ENCODE measurements at regions not wholly inside any gene's neighbourhood (a gene's known extent, or its start where the extent isn't known, plus 50 kb on each side); places are given as distances from the start of the nearest gene placed in this dataset.

- TF ChIP-seq POLR2AphosphoS5 (IDR thresholded peaks at IDR 0.05; ENCODE audit: low read depth, low read length): no peak
- no peak for TF ChIP-seq REST (IDR thresholded peaks at IDR 0.05; ENCODE audit: insufficient read depth in 1 of 2, low read depth in 2 of 2, low read length in 2 of 2)
- TF ChIP-seq SIN3A (IDR thresholded peaks at IDR 0.05; ENCODE audit: borderline replicate concordance, insufficient read depth, low read length): no peak
Measured at GRCh38 chr4:30269850-30270249, 450.3 kb upstream of the PCDH7 start.

All from PFSK-1 (cell line).